Left cardiac atrium (tissue), 4 donors: ENCODE measurements at regions not wholly inside any gene's neighbourhood (a gene's known extent, or its start where the extent isn't known, plus 50 kb on each side); places are given as distances from the start of the nearest gene placed in this dataset.
"Not testable (repeated sequence)": the region's sequence is repeated elsewhere in the genome, so short reads cannot be mapped to it uniquely, and the experiment has no call there.

Experiments
- ATAC-seq, 2 donors: fragments of 200-7000 bp; cut with Tn5 transposase; one replicate each; pipeline ENCODE4 v1.9.1; 2020; ENCODE audit warnings: mild to moderate bottlenecking in 2 of 2, moderate library complexity in 2 of 2
- DNase-seq: peaks from one replicate; pipeline ENCODE4 v3.0.0-alpha.2; 2020
- intact Hi-C, 2 donors: fragments of 100-400 bp; cut with DNase I; formaldehyde crosslinking; loops; one replicate each; pipeline versions ENCODE4 v1.14.1 to v1.15.1; 2022 to 2023
- donor health status: DM: no; HTN: yes; CAD: no.
- donor health status: DM: no; HTN: yes; CAD: no; lungs with severe emphysema.
- donor health status: DM: yes; HTN: yes; CAD: no.
- donor health status: Dilated cardiomyopathy.

- intact Hi-C loops, DNase-seq, ATAC-seq: not testable (repeated sequence)
These were observed 83.4 kb upstream of the RAP2C start for GRCh38 chrX:132302687-132303086.

- ATAC-seq (no peak), DNase-seq (no peak)
- intact Hi-C loops = loop anchor here (5.0 kb wide), 1 partner anchor 317 kb away; no protein-coding TSS in a partner anchor
These were observed 75.7 kb upstream of the RAP2C start for GRCh38 chrX:132294776-132295495.

DNA sequence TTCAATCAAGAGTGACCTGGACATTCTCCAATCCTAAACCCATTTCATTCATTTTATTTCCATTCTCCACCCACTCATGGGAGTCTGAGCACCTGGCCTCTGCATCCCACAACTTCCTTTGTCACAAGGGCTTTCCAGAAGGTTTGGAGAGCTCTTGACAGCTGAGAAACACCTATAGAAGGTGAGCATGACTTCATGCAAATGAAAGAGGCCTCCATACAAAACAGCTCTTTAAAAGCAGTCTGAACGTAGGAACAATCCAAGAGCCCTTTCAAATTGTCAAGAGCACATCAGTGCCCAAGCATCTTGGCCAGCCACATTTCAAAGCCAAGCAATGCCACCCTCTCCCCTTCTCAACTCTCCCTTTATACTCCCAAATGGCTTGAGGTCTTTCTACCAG lies 74.9 kb upstream of the RAP2C start:
- no peak for DNase-seq
- ATAC-seq = no peak
- intact Hi-C loops = loop anchor here (5.0 kb wide), 1 partner anchor 318 kb away; no protein-coding TSS in a partner anchor

DNA sequence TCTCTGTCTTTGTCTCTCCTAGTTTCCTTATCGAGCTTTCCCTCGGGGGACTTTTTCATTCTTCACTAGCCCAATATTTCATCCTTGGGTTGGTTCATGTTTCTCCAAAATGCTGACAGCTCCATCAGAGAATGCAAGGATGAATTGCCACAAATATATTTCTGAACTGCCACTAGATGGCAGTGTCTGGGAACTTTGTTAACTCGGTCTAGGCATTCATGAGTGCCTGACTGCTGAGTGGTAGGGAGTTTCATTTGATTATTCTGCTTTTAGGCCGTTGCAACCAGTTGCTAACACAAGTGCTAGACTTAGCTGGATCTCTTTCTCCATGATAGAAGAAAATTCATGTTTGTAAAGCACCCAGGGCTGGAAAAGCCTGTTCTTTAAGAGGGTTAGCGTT lies 73.5 kb upstream of the RAP2C start:
- DNase-seq (no peak), ATAC-seq (peak; percentile 62 to 73)
- intact Hi-C loops = loop anchor here (5.0 kb wide), 1 partner anchor 320 kb away; no protein-coding TSS in a partner anchor

- intact Hi-C loops = no loop called here
- ATAC-seq (no peak), DNase-seq (no peak)
These were observed 58.8 kb upstream of the RAP2C start for GRCh38 chrX:132277953-132278614.

- no peak for DNase-seq
- intact Hi-C loops = no loop called here
- ATAC-seq = no peak
These were observed 53.6 kb upstream of the RAP2C start for GRCh38 chrX:132272826-132273225.

GRCh38 chrX:132271311-132271778 lies 52.1 kb upstream of the RAP2C start:
- DNase-seq (no peak), ATAC-seq (peak in 1 of 2 donors; percentile 79)
- intact Hi-C loops = no loop called here

DNA sequence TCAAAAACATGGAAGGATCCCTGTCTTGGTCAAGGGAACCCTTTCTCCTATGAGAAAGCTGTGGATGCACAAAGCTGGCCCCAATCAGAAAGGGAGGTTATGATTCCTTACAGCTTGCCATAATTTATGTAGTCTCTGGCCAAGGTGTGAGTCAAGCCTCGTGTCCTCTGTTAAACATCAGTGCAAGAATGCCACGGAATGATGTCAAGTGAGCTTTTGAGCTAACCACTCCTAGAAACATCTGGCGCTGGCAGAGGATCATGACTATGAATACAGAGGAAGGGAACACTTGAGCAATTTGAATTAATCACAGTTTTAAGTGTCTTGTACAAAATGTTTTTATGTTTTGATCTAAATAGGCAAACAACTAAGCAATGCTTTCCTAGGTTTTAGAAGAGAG lies 51.5 kb upstream of the RAP2C start:
- intact Hi-C loops = no loop called here
- DNase-seq = peak; percentile 63
- peak in 1 of 2 donors; percentile 94 for ATAC-seq

DNA sequence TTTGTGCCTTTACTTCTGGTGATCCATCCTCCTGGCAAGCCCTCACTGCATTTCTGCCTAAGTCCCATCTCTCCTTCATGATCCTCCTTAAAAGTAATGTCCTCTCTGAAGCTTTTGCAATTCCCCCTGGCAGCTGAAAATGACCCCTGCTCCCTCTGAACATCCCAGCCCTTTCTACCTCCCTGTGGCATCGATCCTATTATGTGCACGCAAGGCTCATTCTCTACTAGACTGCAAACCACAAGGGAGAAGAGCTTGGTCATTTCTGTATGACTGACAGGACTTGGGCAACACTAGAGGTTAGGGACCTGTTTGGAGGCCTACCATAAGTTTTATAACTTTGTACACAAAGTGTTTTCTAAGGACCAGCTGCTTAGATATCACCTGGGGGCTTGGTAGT lies 50.8 kb upstream of the RAP2C start:
- no peak for ATAC-seq
- intact Hi-C loops = no loop called here
- no peak for DNase-seq
